ENCODE measurements at regions not wholly inside any gene's neighbourhood (a gene's known extent, or its start where the extent isn't known, plus 50 kb on each side); places are given as distances from the start of the nearest gene placed in this dataset.
A peak's percentile ranks its signal among the peaks of the same experiment; 100 is the strongest.
"Not testable (repeated sequence)": the region's sequence is repeated elsewhere in the genome, so short reads cannot be mapped to it uniquely, and the experiment has no call there.

GRCh38 chr9:38482918-38483592 lies 58.8 kb upstream of the IGFBPL1 start:
- Histone ChIP-seq H3K4me3 (no peak overlapping the region), H3K9me3 (no peaks in the 10 kb centered on the region), H3K27me3 (no peaks in the 10 kb centered on the region), H3K4me1 (no peaks in the 10 kb centered on the region), H3K36me3 (replicated peaks in 1 of 2; ENCODE audit: insufficient read depth in 1 of 2, low read depth in 2 of 2) (no peaks in the 10 kb centered on the region), H3K27ac (no peak overlapping the region)
- 42 to 49% methylated on average over 10 of the region's 10 CpGs for WGBS, 2 donors
- intact Hi-C loops (cut with DNase I): no loop called here
- no peak for DNase-seq
- TF ChIP-seq CTCF (IDR thresholded peaks at IDR 0.05) (no peak), POLR2A (IDR thresholded peaks at IDR 0.05) (no peak)
- no peak for ATAC-seq

GRCh38 chr9:38478211-38478610 lies 54.0 kb upstream of the IGFBPL1 start:
- WGBS, 2 donors: 91 to 92% methylated on average over 22 of the region's 22 CpGs
- TF ChIP-seq CTCF (IDR thresholded peaks at IDR 0.05): no peak
- TF ChIP-seq POLR2A (IDR thresholded peaks at IDR 0.05): no peak

GRCh38 chr9:38474476-38474875 lies 50.2 kb upstream of the IGFBPL1 start:
- H3K27me3 ChIP-seq; intact Hi-C loops (cut with DNase I); H3K4me3 ChIP-seq; H3K36me3 ChIP-seq (replicated peaks in 1 of 2; ENCODE audit: insufficient read depth in 1 of 2, low read depth in 2 of 2); H3K4me1 ChIP-seq; H3K9me3 ChIP-seq: not testable (repeated sequence)
- peak overlapping the region in 1 of 4 donors; percentile 3 for H3K27ac ChIP-seq
- peak in 2 of 4 donors; percentile 9 to 33 for DNase-seq
- WGBS, 2 donors: 63 to 72% methylated on average over 4 of the region's 4 CpGs
- ATAC-seq: peak; percentile 77
- TF ChIP-seq CTCF (IDR thresholded peaks at IDR 0.05): peak in 1 of 7 experiments; percentile 2

More at GRCh38 chr9:38478211-38478610, 54.0 kb upstream of the IGFBPL1 start:
- H3K36me3 ChIP-seq (replicated peaks in 1 of 2; ENCODE audit: insufficient read depth in 1 of 2, low read depth in 2 of 2): no peaks in the 10 kb centered on the region
- H3K27me3 ChIP-seq: no peaks in the 10 kb centered on the region
- ATAC-seq (no peak), DNase-seq (no peak)
- no peak overlapping the region for H3K27ac ChIP-seq
- peaks cover 0 to 6% (median 0%) of the 10 kb centered on the region in 3 donors for H3K9me3 ChIP-seq
- H3K4me1 ChIP-seq: no peaks in the 10 kb centered on the region
- intact Hi-C loops (cut with DNase I): no loop called here
- no peak overlapping the region for H3K4me3 ChIP-seq

Data from body of pancreas (tissue), 4 donors.